ENCODE measurements at regions not wholly inside any gene's neighbourhood (a gene's known extent, or its start where the extent isn't known, plus 50 kb on each side); places are given as distances from the start of the nearest gene placed in this dataset.

- H3K36me3 ChIP-seq (ENCODE audit: insufficient read depth, low read length): no peaks in the 10 kb centered on the region
- no peak overlapping the region for H2AFZ ChIP-seq (ENCODE audit: low read depth, low read length)
- peaks cover 55% of the 10 kb centered on the region for H3K27me3 ChIP-seq (ENCODE audit: insufficient read depth, low read length)
- no peaks in the 10 kb centered on the region for H3K9me3 ChIP-seq (ENCODE audit: low read length)
- no peak overlapping the region for H3K4me3 ChIP-seq (ENCODE audit: low read length)
- peaks cover 23% of the 10 kb centered on the region for H3K4me1 ChIP-seq (ENCODE audit: insufficient read depth, low read length)
These were observed 84.5 kb upstream of the TAF1B start for GRCh38 chr2:9758741-9759140.

- no peaks in the 10 kb centered on the region for H3K36me3 ChIP-seq (ENCODE audit: insufficient read depth, low read length)
- peaks cover 14% of the 10 kb centered on the region for H3K4me1 ChIP-seq (ENCODE audit: insufficient read depth, low read length)
- peaks cover 51% of the 10 kb centered on the region for H3K27me3 ChIP-seq (ENCODE audit: insufficient read depth, low read length)
- H2AFZ ChIP-seq (ENCODE audit: low read depth, low read length): no peak overlapping the region
- H3K4me3 ChIP-seq (ENCODE audit: low read length): no peak overlapping the region
- H3K9me3 ChIP-seq (ENCODE audit: low read length): no peaks in the 10 kb centered on the region
These were observed 83.0 kb upstream of the TAF1B start for GRCh38 chr2:9760069-9760901.

DNA sequence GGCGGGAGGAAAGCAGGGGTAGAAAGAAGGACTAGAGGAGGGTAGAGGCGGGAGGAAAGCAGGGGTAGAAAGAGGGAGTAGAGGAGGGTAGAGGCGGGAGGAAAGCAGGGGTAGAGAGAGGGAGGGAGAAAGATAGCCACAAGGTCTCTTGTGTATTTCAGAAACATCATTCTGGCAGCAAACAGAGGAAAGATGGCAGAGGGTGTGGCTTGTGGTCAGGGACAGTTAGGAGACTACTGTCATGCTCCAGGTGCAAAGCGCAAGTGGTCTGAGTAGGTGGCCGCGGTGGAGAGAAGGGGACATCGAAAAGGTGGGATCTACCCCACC, 82.4 kb upstream of the TAF1B start:
- Histone ChIP-seq H3K27me3 (ENCODE audit: insufficient read depth, low read length) (peaks cover 51% of the 10 kb centered on the region), H2AFZ (ENCODE audit: low read depth, low read length) (no peak overlapping the region), H3K36me3 (ENCODE audit: insufficient read depth, low read length) (no peaks in the 10 kb centered on the region), H3K9me3 (ENCODE audit: low read length) (no peaks in the 10 kb centered on the region), H3K4me3 (ENCODE audit: low read length) (no peak overlapping the region), H3K4me1 (ENCODE audit: insufficient read depth, low read length) (peaks cover 14% of the 10 kb centered on the region)

DNA sequence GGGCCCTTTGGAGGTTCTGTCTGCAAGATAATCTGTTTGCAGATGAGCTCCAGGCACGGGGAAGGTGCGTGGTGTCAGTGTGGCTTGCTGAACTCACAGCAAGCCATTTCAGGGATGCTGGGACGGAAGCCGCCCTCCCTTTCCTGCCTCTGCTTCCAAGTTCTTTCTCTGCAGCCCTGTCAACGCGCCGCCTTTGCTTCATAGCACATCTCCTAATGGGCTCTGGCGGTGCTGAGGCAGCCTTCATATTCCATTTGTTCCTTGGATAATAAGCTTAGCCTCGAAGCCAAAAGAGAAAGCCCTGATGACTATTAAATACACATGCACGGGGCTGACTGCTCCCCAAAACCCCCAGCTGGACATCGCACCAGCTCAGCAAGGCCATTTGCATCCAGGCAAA, 81.7 kb upstream of the TAF1B start:
- peaks cover 49% of the 10 kb centered on the region for H3K27me3 ChIP-seq (ENCODE audit: insufficient read depth, low read length)
- H3K9me3 ChIP-seq (ENCODE audit: low read length): no peaks in the 10 kb centered on the region
- peaks cover 18% of the 10 kb centered on the region for H3K4me1 ChIP-seq (ENCODE audit: insufficient read depth, low read length)

DNA sequence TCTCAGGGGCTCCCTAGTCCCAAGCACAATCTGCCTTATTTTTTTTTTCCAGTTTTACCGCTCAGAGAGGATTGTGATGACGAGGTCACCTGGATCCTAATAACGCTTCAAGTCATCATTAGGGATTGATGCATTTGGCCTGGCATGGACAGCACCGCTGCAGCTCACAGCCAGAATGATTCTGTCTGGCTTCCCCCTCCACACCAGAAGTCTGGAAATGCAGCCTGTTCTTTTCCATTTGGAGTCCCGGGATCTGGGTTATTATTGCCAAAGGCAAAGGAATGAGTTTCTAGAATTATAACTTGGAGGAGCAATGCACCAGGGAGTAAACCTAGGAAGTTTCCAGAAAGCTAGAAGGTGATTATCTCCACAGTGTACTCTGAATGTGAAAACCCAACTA, 81.1 kb upstream of the TAF1B start:
- Histone ChIP-seq H3K36me3 (ENCODE audit: insufficient read depth, low read length) (no peaks in the 10 kb centered on the region), H3K9me3 (ENCODE audit: low read length) (no peaks in the 10 kb centered on the region), H2AFZ (ENCODE audit: low read depth, low read length) (no peak overlapping the region), H3K27me3 (ENCODE audit: insufficient read depth, low read length) (peaks cover 43% of the 10 kb centered on the region), H3K4me1 (ENCODE audit: insufficient read depth, low read length) (peaks cover 17% of the 10 kb centered on the region), H3K4me3 (ENCODE audit: low read length) (no peak overlapping the region)

More for the DNA sequence above, 81.7 kb upstream of the TAF1B start:
- no peaks in the 10 kb centered on the region for H3K36me3 ChIP-seq (ENCODE audit: insufficient read depth, low read length)
- H2AFZ ChIP-seq (ENCODE audit: low read depth, low read length): no peak overlapping the region
- H3K4me3 ChIP-seq (ENCODE audit: low read length): no peak overlapping the region

- Histone ChIP-seq H3K27me3 (ENCODE audit: insufficient read depth, low read length) (peaks cover 42% of the 10 kb centered on the region), H3K9me3 (ENCODE audit: low read length) (no peaks in the 10 kb centered on the region), H3K36me3 (ENCODE audit: insufficient read depth, low read length) (no peaks in the 10 kb centered on the region), H3K4me1 (ENCODE audit: insufficient read depth, low read length) (peaks cover 15% of the 10 kb centered on the region), H2AFZ (ENCODE audit: low read depth, low read length) (no peak overlapping the region), H3K4me3 (ENCODE audit: low read length) (no peak overlapping the region)
These were observed 80.3 kb upstream of the TAF1B start for GRCh38 chr2:9762941-9763340.

- peaks cover 38% of the 10 kb centered on the region for H3K27me3 ChIP-seq (ENCODE audit: insufficient read depth, low read length)
- H3K36me3 ChIP-seq (ENCODE audit: insufficient read depth, low read length): no peaks in the 10 kb centered on the region
- no peak overlapping the region for H3K4me3 ChIP-seq (ENCODE audit: low read length)
- H3K4me1 ChIP-seq (ENCODE audit: insufficient read depth, low read length): peaks cover 16% of the 10 kb centered on the region
- H2AFZ ChIP-seq (ENCODE audit: low read depth, low read length): no peak overlapping the region
- no peaks in the 10 kb centered on the region for H3K9me3 ChIP-seq (ENCODE audit: low read length)
These were observed 79.7 kb upstream of the TAF1B start for GRCh38 chr2:9763356-9764152.

DNA sequence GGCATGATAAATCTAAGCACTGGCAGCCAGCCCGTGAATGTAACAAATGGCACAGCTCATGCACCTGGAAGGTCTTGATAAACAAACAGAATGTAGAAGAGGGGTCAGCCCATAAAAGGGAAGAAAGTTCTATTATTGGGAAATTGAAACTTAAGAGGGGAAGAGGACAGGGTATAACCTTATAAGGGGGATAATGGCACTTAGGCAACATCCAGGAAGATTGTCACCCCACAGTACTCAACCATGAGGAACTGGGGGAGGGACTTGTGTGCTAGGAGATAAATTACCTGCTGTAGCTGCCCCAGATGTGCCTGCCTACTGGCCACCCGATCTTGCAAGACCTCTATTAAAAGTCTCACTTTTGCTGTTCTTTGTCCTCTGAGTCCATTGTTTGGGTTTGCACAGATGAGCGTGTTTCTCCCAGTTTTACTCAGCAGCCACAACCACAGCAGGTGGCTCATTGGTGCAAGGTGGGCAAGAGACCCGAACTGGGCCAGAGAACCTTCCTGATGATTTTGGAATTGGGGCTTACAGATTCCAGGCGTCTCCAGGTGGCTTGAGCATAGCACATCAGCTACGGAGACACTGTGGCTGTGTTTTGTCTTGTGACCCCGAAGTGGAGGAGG, 79.0 kb upstream of the TAF1B start:
- H3K27me3 ChIP-seq (ENCODE audit: insufficient read depth, low read length): peaks cover 31% of the 10 kb centered on the region
- no peak overlapping the region for H3K4me3 ChIP-seq (ENCODE audit: low read length)
- H3K36me3 ChIP-seq (ENCODE audit: insufficient read depth, low read length): no peaks in the 10 kb centered on the region
- H2AFZ ChIP-seq (ENCODE audit: low read depth, low read length): no peak overlapping the region
- H3K4me1 ChIP-seq (ENCODE audit: insufficient read depth, low read length): peaks cover 23% of the 10 kb centered on the region
- no peaks in the 10 kb centered on the region for H3K9me3 ChIP-seq (ENCODE audit: low read length)

DNA sequence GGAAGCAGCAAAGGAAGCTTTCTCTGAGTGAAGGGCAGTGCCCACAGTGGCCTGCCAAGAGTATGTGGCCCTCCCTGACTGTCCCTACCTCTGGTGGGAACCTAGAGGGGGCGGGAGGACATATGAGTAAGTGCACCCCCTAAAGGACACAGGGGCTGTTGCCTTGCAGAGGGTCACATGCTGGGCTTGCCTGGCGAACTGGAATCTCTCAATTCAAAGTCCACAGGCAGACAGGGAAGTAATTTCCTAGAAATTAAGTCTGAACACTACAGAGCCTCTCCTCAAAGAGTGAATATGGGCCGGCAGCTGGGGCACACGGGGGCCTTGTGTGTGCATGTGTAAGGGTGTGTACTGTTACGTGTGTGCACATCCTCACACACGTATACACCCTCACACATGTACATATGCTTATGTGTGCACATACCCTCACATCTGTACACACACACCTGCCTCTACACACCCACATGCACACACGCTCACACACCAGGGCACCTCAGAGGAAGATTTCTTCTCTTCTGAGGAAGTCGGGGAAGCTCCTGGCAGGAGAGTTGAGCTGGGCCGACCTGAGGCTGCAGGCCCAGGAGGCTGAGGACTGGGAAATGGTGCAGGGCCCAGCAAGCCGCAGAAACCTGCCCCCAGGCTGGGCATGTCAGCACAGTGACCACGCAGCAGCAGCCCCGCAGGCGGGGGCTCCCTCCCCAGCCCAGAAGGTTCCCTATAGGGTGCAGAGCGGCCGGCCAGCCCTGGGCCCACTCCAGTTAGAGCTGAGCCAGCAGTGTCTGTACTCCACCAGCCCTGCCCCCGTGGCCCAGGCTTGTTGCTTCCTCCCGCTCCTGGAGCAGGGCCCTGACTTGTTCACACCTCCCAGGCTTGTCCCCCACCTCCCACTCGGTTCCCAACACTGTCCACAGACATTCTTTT, 77.4 kb upstream of the TAF1B start:
- Histone ChIP-seq H3K36me3 (ENCODE audit: insufficient read depth, low read length) (no peaks in the 10 kb centered on the region), H2AFZ (ENCODE audit: low read depth, low read length) (no peak overlapping the region), H3K9me3 (ENCODE audit: low read length) (no peaks in the 10 kb centered on the region), H3K4me1 (ENCODE audit: insufficient read depth, low read length) (peaks cover 39% of the 10 kb centered on the region), H3K27me3 (ENCODE audit: insufficient read depth, low read length) (peaks cover 26% of the 10 kb centered on the region), H3K4me3 (ENCODE audit: low read length) (no peak overlapping the region)

- H3K4me3 ChIP-seq (ENCODE audit: low read length): no peak overlapping the region
- no peaks in the 10 kb centered on the region for H3K9me3 ChIP-seq (ENCODE audit: low read length)
- H3K4me1 ChIP-seq (ENCODE audit: insufficient read depth, low read length): peaks cover 55% of the 10 kb centered on the region
- H3K27me3 ChIP-seq (ENCODE audit: insufficient read depth, low read length): peaks cover 14% of the 10 kb centered on the region
- H3K36me3 ChIP-seq (ENCODE audit: insufficient read depth, low read length): no peaks in the 10 kb centered on the region
- H2AFZ ChIP-seq (ENCODE audit: low read depth, low read length): no peak overlapping the region
These were observed 75.5 kb upstream of the TAF1B start for GRCh38 chr2:9767656-9768281.

DNA sequence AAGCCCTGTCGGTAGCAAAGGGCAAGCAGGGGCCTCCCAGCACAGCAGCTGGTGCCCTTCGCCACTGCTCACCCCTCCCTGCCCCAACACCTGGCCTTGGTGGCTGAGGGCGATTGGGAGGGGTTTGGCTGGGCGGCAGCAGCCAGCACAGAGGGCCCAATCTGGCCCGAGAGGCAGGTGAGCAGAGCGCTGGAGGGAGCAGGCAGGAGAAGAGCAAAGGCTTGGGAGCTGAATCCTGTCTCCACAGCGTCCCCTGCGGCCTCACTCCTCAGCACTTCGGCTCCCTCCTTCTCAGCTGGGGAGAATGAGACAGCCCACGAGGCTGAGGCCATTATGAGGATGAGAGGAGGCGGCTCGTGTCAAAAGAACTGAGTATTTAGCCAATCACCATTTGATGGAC, 74.9 kb upstream of the TAF1B start:
- Histone ChIP-seq H3K9me3 (ENCODE audit: low read length) (no peaks in the 10 kb centered on the region), H3K4me1 (ENCODE audit: insufficient read depth, low read length) (peaks cover 58% of the 10 kb centered on the region), H2AFZ (ENCODE audit: low read depth, low read length) (peak overlapping the region; percentile 8), H3K27me3 (ENCODE audit: insufficient read depth, low read length) (peaks cover 9% of the 10 kb centered on the region), H3K36me3 (ENCODE audit: insufficient read depth, low read length) (no peaks in the 10 kb centered on the region), H3K4me3 (ENCODE audit: low read length) (no peak overlapping the region)
